K562 (cell line): ENCODE measurements at regions not wholly inside any gene's neighbourhood (a gene's known extent, or its start where the extent isn't known, plus 50 kb on each side); places are given as distances from the start of the nearest gene placed in this dataset.

ENCODE experiments used
- ATAC-seq: fragments of 200-7000 bp; cut with Tn5 transposase; 3 replicates; pipeline ENCODE4 v1.9.1; 2020; ENCODE audit warnings: moderate library complexity
- BruUV-seq: library from RNA; stranded (reverse); fragments of 400-500 nt; replicated peaks from 2 replicates; lab custom pipeline; 2021; lab: Mats Ljungman, UMichigan
- CTCF ChIA-PET: fragments of 300-600 bp; formaldehyde crosslinking; extraction: SDS; loops from one replicate; lab custom pipeline; 2021; ENCODE audit warnings: low intra/inter-chr PET ratio; lab: Yijun Ruan, JAX
- POLR2A ChIA-PET: fragments of 300-600, 350-650 bp; sonication (Branson Sonifier 250); formaldehyde crosslinking; extraction: SDS; loops from one replicate; lab custom pipeline; 2021; ENCODE audit warnings: antibody characterized with exemption, inconsistent platforms; lab: Yijun Ruan, JAX
- DNase-seq, 4 experiments: peaks; one replicate each; pipeline versions ENCODE4 v3.0.0 to v3.0.0-alpha.2; 2011 to 2018; ENCODE audit warnings: low spot score in 3 of 4, mixed read lengths in 3 of 4; ENCODE audit errors: extremely low read depth in 1 of 4
- FAIRE-seq: peaks from 2 replicates; lab custom pipeline; 2011; peaks lifted over from hg19 to GRCh38; lab: Jason Lieb, UNC
- H2AFZ ChIP-seq: 2 replicates; pipeline ENCODE4 v1.6.0; 2011; ENCODE audit warnings: low read depth, low read length, control low read depth, inconsistent platforms
- H3K27ac ChIP-seq: fragments of 200-600 bp; 3 replicates; pipeline ENCODE4 v1.8.0; 2011; ENCODE audit warnings: low read depth, mild to moderate bottlenecking, control low read depth, inconsistent platforms, low read length, moderate library complexity, mixed read lengths; ENCODE audit errors: extremely low read depth
- H3K27me3 ChIP-seq, 2 experiments: fragments of 300-600 bp in 1 of 2; 2 replicates in 1 of 2; 3 replicates in 1 of 2; pipeline versions ENCODE4 v1.6.0 to v1.8.0; 2011; ENCODE audit warnings: inconsistent platforms in 2 of 2, low read length in 2 of 2, mild to moderate bottlenecking in 1 of 2, mixed read lengths in 1 of 2, moderate library complexity in 1 of 2; ENCODE audit not compliant: control insufficient read depth in 2 of 2, insufficient read depth in 2 of 2
- H3K36me3 ChIP-seq: fragments of 300-600 bp; 3 replicates; pipeline ENCODE4 v1.8.0; 2011; ENCODE audit warnings: mild to moderate bottlenecking, low read length, inconsistent platforms; ENCODE audit not compliant: control insufficient read depth, insufficient read depth
- H3K4me1 ChIP-seq, 2 experiments: fragments of 200-600 bp in 1 of 2; replicated peaks in 1 of 2; 2 replicates in 1 of 2; 3 replicates in 1 of 2; pipeline versions ENCODE4 v1.5.1 to v1.8.0; 2011; ENCODE audit warnings: inconsistent platforms in 2 of 2, low read length in 2 of 2, mild to moderate bottlenecking in 1 of 2, mixed read lengths in 1 of 2, moderate library complexity in 1 of 2; ENCODE audit not compliant: control insufficient read depth in 2 of 2, insufficient read depth in 2 of 2
- H3K4me2 ChIP-seq: 2 replicates; pipeline ENCODE4 v1.6.1; 2011; ENCODE audit warnings: low read length, control low read depth, inconsistent platforms, mixed read lengths; ENCODE audit not compliant: insufficient read depth
- H3K4me3 ChIP-seq: fragments of 200-600 bp; sonication (generic), shearing (Covaris generic); 2 replicates; pipeline ENCODE4 v1.5.1; 2016; ENCODE audit warnings: control low read depth, inconsistent platforms
- H3K79me2 ChIP-seq: fragments of 200-600 bp; 3 replicates; pipeline ENCODE4 v1.8.0; 2011; ENCODE audit warnings: low read length, inconsistent platforms; ENCODE audit not compliant: control insufficient read depth, insufficient read depth
- H3K9ac ChIP-seq, 2 experiments: 2 replicates each; pipeline versions ENCODE4 v1.6.0 to v1.6.1; 2011; ENCODE audit warnings: low read depth in 2 of 2, low read length in 2 of 2, control low read depth in 1 of 2, inconsistent platforms in 1 of 2, mild to moderate bottlenecking in 1 of 2, mixed read lengths in 1 of 2; ENCODE audit not compliant: insufficient read depth in 1 of 2
- H3K9me1 ChIP-seq: one replicate; pipeline ENCODE4 v1.6.0; 2011; ENCODE audit warnings: inconsistent platforms, mild to moderate bottlenecking, low read length, moderate library complexity; ENCODE audit not compliant: control insufficient read depth, insufficient read depth
- H3K9me3 ChIP-seq: replicated peaks from 2 replicates; pipeline ENCODE4 v1.5.1; 2011; ENCODE audit warnings: low read depth, low read length, inconsistent platforms; ENCODE audit not compliant: control insufficient read depth, insufficient read depth
- H4K20me1 ChIP-seq: replicated peaks from 2 replicates; pipeline ENCODE4 v1.6.1; 2011; ENCODE audit warnings: low read length, inconsistent platforms, mixed read lengths; ENCODE audit not compliant: control insufficient read depth, insufficient read depth
- CBFB ChIP-seq: sonication (generic); formaldehyde crosslinking; IDR thresholded peaks from 2 replicates; pipeline ENCODE4 v1.4.0; 2020; ENCODE audit warnings: mild to moderate bottlenecking, missing genetic modification reagents
- CHD1 ChIP-seq: fragments of 200-600 bp; sonication (generic); IDR thresholded peaks from one replicate; pipeline ENCODE4 v1.6.1; 2012; ENCODE audit warnings: mild to moderate bottlenecking, moderate library complexity, low read length, inconsistent platforms
- KHSRP ChIP-seq: fragments of 450-650 bp; IDR thresholded peaks from 2 replicates; pipeline ENCODE4 v1.6.1; 2017
- MTA1 ChIP-seq: fragments of 450-650 bp; IDR thresholded peaks from 2 replicates; pipeline ENCODE4 v1.6.1; 2017; ENCODE audit warnings: borderline replicate concordance
- RBM15 ChIP-seq: fragments of 200-400 bp; formaldehyde crosslinking; IDR thresholded peaks from 2 replicates; pipeline ENCODE4 v1.6.1; 2018; ENCODE audit warnings: mild to moderate bottlenecking, low read length, moderate library complexity; ENCODE audit not compliant: insufficient read depth
- SMARCA5 ChIP-seq: fragments of 450-650 bp; IDR thresholded peaks from 2 replicates; pipeline ENCODE4 v1.6.1; 2016
- TAF1 ChIP-seq: IDR thresholded peaks from 2 replicates; pipeline ENCODE4 v1.6.1; 2011; ENCODE audit warnings: mild to moderate bottlenecking, low read length, moderate library complexity; ENCODE audit not compliant: insufficient read depth, control insufficient read depth, severe bottlenecking; ENCODE audit errors: extremely low read depth
- ZBED1 ChIP-seq: IDR thresholded peaks from 2 replicates; pipeline ENCODE4 v1.6.1; 2014
- WGBS: fragments of 100-300 bp; shearing (Covaris generic); methylation state at CpG from one replicate; pipeline ENCODE4 v1.1.6; 2016; ENCODE audit warnings: low coverage, mixed read lengths; ENCODE audit not compliant: insufficient coverage; ENCODE audit errors: missing lambda C conversion rate; 5-methylcytosine and 5-hydroxymethylcytosine counted together
- in situ Hi-C: fragments of 300-500 bp; cut with MboI; formaldehyde crosslinking; loops from 4 replicates; pipeline ENCODE4 v1.15.0; 2018; ENCODE audit warnings: inconsistent platforms, mixed read lengths
- intact Hi-C: fragments of 100-400 bp; cut with micrococcal nuclease; formaldehyde crosslinking; loops from 2 replicates; pipeline ENCODE4 v1.14.2; 2022
- TF ChIP-seq, protein P1 (sequence below): IDR thresholded peaks from 3 replicates; pipeline ENCODE4 v1.6.1; 2011; ENCODE audit warnings: borderline replicate concordance, mild to moderate bottlenecking; ENCODE audit not compliant: insufficient read length, insufficient read depth
- TF ChIP-seq, protein P2 (sequence below), 2 experiments: fragments of 450-650 bp; IDR thresholded peaks; 2 replicates each; pipeline ENCODE4 v1.6.1; 2016

GRCh38 chr12:102645968-102646367 lies 165.6 kb upstream of the IGF1 start (continued):
- TF ChIP-seq RBM15 (no peak), ZBED1 (no peak), CBFB (CRISPR knock-in tag) (no peak)

DNA sequence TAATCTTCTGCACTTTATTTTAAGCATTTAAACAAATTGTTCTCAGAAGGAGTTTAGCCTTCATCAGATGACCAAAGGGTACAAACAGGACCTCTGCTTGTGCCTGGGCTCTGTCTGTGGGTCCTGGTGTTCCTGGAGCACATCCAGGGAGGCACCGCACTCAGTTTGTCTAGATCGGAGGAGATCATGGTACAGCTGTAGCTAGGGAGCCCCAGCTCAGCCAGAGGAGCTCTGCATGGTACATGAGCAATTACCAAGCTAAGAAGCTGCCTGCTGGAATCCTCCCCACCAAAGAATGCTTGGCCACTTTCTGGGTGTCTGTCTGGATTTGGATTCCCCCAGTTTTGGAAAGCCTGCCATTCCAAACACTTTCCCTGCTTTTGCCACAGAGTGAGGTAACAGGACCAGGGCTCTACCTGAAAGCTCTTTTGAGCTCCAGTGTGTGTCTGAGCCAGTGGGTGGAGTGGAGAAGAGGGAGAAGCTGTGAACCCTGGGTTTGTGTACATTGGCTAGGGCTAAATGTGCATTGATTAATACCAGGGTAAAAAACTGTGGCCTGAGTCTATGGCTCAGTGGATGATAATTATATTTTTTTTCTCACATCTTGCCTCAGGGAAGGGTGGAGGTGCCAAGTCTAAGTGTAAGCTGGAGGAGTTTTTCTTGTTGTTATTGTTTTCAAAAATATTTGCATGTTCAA lies 163.7 kb upstream of the IGF1 start:
- Histone ChIP-seq H3K27me3 (no peaks in the 10 kb centered on the region), H3K9ac (no peak overlapping the region), H2AFZ (no peak overlapping the region), H3K9me3 (0 out of 2 replicates have a peak, but pooled peaks cover 2% of the 10 kb centered on the region), H3K36me3 (no peaks in the 10 kb centered on the region), H3K4me3 (no peak overlapping the region), H3K4me1 (no peaks in the 10 kb centered on the region; a peak in 1 of 5 replicates), H3K4me2 (no peak overlapping the region), H3K27ac (no peak overlapping the region), H3K79me2 (no peaks in the 10 kb centered on the region), H4K20me1 (no peaks in the 10 kb centered on the region), H3K9me1 (no peaks in the 10 kb centered on the region)
- ATAC-seq (no peak), DNase-seq (no peak), FAIRE-seq (no peak)
- POLR2A ChIA-PET: no interaction called here
- no TSS peak for BruUV-seq
- CTCF ChIA-PET: no interaction called here
- in situ Hi-C loops: no loop called here
- TF ChIP-seq SMARCA5: no peak
- no peak for TF ChIP-seq KHSRP
- no peak for TF ChIP-seq TAF1
- no peak for TF ChIP-seq CHD1
- TF ChIP-seq, protein P1, sequence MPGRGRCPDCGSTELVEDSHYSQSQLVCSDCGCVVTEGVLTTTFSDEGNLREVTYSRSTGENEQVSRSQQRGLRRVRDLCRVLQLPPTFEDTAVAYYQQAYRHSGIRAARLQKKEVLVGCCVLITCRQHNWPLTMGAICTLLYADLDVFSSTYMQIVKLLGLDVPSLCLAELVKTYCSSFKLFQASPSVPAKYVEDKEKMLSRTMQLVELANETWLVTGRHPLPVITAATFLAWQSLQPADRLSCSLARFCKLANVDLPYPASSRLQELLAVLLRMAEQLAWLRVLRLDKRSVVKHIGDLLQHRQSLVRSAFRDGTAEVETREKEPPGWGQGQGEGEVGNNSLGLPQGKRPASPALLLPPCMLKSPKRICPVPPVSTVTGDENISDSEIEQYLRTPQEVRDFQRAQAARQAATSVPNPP: no peak
- no peak for TF ChIP-seq MTA1
- TF ChIP-seq, protein P2, sequence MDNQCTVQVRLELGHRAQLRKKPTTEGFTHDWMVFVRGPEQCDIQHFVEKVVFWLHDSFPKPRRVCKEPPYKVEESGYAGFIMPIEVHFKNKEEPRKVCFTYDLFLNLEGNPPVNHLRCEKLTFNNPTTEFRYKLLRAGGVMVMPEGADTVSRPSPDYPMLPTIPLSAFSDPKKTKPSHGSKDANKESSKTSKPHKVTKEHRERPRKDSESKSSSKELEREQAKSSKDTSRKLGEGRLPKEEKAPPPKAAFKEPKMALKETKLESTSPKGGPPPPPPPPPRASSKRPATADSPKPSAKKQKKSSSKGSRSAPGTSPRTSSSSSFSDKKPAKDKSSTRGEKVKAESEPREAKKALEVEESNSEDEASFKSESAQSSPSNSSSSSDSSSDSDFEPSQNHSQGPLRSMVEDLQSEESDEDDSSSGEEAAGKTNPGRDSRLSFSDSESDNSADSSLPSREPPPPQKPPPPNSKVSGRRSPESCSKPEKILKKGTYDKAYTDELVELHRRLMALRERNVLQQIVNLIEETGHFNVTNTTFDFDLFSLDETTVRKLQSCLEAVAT (IDR thresholded peaks at IDR 0.05): no peak
- WGBS: 0% methylated on average over 2 of the region's 2 CpGs
- intact Hi-C loops: no loop called here
